OCI-M1 (cell line): ENCODE measurements at regions not wholly inside any gene's neighbourhood (a gene's known extent, or its start where the extent isn't known, plus 50 kb on each side); places are given as distances from the start of the nearest gene placed in this dataset.
A peak's percentile ranks its signal among the peaks of the same experiment; 100 is the strongest.
"Not testable (repeated sequence)": the region's sequence is repeated elsewhere in the genome, so short reads cannot be mapped to it uniquely, and the experiment has no call there.

Experiments
- DNase-seq: peaks from one replicate; lab custom pipeline; 2025; lab: John Stamatoyannopoulos, UW

DNA sequence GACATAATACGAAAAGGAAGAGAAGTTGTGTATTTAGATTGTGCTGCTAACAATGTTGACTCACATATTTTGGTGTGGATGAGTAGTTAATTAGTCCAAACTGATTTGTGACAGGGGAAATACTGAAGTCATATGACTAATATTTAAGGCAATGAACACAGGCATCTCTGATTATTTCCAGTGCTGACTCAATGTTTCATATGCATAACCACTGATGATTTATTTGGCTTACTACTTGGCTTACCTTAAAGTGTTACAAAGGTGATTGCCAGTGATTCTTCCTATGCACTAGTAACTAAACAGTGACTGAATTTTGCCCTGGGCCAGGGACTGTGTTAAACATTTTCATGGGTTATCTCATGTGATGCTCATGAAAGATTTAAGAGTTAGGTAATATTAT, 722.6 kb downstream of the METTL4 start:
- DNase-seq = no peak

DNA sequence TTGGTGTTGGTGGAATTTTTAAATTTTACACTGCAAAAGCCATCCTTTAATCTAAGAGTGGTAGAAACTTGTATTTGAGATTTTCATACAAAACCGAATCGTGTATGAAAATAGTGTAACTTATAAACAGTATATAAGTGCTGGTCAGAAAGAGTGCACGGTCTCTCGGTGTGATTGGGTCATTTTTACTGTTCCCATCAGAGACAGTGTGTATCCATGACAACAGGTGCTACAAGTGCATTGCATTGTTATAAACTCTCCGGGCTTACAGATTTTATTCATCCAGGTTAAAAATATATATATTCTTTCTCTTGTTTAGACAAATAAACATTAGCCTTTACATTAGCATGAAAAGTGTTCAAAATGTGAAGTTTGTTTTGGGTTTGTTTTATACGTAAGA, 721.9 kb downstream of the METTL4 start:
- no peak for DNase-seq

- not testable (repeated sequence) for DNase-seq
These were observed 714.0 kb downstream of the METTL4 start for GRCh38 chr18:1857281-1857680.

DNA sequence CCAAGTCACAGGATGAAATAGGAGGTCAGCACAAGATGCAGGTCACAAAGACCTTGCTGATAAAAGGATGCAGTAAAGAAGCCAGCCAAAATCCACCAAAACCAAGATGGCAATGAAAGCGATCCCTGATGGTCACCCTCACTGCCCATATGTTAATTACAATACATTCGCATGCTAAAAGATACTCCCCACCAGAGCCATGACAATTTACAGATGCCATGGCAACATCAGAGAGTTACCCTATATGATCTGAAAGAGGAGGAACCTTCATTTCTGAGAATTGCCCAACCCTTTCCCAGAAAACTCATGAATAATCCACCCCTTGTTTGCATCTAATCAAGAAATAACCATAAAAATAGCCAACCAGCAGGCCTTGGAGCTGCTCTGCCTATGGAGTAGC, 709.8 kb downstream of the METTL4 start:
- no peak for DNase-seq

DNA sequence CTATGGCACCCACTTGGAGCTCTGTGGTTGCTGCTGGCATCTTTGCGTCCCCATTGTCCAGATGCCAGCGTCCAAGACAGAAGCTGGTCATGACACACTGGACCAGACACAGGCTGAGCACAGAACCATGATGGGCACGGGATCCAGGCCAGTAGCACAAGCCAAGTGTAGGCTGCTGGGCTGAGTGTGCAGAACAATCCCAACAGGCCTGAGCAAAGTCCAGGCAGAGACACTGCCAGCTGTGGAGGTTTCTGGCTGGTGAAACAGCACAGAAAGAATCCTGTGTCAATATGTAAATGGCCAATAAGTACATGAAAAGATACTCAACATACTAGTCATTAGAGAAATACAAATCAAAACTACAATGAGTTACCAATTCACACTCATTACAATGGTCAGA, 705.4 kb downstream of the METTL4 start:
- DNase-seq = no peak

DNA sequence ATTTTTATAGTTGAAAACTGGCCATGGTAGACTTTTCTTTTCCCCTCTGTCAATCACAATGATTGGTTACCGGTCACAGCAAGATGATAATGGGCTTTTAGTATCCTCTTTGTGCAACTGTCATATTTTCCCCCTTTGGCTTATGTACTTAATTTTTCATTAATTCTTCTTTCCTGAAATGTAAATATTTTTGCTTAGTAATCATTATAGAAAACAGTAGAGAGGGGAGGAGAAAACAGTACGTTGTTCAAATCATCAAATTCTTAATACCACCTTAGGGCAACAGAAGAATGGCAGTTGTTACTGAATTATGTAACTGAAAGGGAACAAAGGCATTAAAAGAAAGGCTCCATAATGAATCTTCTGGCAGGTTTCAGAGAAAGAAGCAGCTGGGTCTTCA, 699.0 kb downstream of the METTL4 start:
- no peak for DNase-seq

GRCh38 chr18:1875219-1875618, 696.1 kb downstream of the METTL4 start:
- DNase-seq = peak; percentile 32

DNA sequence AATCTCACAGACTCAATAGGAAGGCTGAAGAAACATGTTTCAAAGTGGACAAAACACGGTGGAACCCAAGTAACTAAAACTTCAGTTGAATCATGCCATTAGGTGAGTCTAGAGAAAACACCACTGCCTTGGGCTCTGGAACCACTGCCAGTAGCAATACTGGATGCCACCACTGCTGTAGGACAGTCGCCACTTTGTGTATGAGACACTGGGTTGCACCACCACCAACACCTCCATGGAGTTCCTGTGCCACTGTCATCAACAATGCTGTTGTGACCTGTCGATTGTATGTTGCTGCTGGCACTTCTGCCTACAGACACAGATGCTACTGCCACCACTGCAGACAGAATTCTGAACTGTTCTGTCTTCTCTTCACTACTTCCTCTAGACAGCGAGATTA, 686.7 kb downstream of the METTL4 start:
- DNase-seq = no peak

- no peak for DNase-seq
These were observed 679.7 kb downstream of the METTL4 start for GRCh38 chr18:1891641-1892040.

DNA sequence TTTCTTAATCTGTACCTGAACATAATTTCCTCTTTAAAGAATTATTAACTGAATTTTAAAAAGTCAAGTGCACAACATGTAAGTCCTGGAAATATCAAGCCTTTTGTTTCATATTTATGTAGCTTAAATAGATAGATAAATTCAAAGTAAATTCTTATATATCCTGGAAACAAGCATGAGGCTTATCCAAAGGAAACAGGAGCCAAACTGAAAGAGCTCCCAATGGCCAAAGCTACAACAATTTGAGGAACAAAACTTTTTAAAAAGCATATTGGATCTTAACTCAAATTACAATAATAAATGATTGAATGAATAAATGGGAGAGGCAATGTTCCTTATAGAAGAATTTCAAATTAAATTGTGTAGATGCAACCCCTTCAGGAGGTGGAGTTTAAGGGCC, 679.1 kb downstream of the METTL4 start:
- DNase-seq = no peak

DNA sequence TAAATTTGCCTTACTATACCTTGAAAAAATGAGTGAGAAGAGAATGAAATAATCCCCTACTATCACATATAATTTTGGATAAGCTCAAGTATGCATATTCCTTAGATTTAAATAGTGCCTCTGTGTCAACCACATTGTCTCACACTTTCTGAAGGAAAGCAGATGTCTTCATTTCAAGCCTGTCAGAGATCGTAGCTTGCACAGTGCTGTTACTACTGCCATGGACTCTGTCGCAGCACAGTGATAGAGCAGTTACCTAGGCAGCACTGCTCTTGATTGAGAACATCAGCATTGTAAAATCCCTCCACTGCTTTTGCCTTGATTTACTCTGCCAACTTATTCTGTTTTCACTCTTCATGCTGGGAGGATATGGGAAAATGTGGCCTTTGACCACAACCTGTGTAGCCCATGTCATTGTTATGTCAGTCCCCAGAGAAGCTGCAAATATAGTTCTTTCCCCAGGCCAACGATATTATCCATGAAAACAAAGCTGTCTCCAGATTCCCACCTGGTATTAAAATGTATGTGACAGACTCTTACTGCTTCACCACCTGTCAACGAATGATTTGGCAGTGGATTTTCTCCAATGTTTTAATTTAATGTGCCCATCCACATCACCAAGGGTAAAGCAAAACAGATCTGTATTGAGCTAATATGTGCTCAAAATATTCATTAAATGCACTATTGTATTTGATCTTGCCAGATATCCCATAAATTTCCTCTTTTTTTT, 675.7 kb downstream of the METTL4 start:
- no peak for DNase-seq

- no peak for DNase-seq
These were observed 664.9 kb downstream of the METTL4 start for GRCh38 chr18:1906421-1906820.

DNA sequence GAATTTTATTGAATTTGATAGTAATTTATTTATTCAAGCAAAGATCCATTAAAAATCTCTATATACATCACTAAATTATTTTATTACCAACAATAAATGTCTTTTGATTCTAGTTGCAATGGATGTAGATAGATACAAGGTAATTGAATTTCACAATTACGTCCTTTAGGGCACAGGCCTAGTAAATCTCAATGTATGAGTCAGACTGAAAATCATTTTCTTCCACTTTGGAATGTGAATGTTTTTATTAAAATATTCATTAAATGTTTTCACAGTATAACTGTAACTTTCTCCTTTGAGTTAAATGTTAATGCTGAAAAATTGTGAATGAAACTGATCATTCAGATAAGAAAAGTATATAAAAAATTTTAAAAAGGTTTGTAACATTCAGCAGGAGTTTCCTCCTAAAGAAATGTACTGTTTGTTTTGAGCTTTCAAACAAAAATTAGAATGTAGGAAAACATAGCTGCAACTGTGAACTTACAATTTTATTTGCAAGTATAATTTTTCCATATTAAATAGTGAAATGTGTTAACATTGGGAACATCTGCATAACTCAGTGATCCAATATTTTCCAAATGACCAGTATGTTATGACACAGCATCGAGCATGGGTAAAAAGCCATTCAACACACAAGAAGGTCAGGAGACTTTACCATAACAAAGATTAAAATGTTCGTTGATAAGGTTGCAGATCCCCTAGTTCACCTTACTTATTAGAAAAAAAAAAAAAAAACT, 663.7 kb downstream of the METTL4 start:
- no peak for DNase-seq

DNA sequence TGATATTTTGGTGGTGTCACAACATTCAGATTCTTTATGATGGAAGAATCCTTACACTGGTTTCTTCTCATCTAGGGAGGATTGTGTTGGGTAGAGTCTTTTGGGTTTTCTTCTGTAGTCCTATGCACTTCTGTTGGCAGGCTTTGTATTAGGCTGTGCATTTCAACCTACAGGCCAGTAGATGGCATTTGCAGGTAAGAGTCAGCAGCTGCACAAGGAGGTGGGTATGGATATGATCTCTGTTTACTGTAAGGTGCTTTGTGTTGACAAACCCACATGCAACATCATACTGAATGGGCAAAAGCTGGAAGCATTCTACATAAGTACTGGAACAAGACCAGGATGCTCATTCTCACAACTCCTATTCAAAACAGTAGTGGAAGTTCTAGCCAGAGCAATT, 656.8 kb downstream of the METTL4 start:
- peak; percentile 37 for DNase-seq

GRCh38 chr18:1916869-1917523, 654.3 kb downstream of the METTL4 start:
- no peak for DNase-seq

- DNase-seq = no peak
These were observed 653.7 kb downstream of the METTL4 start for GRCh38 chr18:1917569-1917968.

- DNase-seq = no peak
These were observed 649.2 kb downstream of the METTL4 start for GRCh38 chr18:1922066-1922465.

GRCh38 chr18:1928711-1929110, 642.6 kb downstream of the METTL4 start:
- no peak for DNase-seq

DNA sequence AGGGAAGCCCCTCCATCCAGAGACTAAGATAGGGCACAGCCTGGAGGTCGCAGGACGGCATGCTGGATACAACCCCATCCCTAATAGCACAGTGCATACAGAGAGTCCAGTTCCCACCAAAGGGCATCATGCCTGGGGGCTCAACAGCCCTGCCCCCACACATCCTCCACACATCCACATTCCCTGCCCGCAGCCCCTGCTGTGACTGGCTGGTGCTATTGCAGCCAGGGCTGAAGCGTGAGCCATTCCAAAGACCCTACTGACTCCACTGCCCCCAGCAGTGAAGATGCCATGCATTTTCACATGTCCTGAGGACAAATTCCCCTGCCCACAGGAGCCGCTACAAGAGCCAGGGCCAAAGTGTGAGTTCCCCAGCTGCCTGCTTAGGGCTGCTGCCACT, 641.6 kb downstream of the METTL4 start:
- no peak for DNase-seq

- DNase-seq = no peak
These were observed 640.7 kb downstream of the METTL4 start for GRCh38 chr18:1930291-1931270.

GRCh38 chr18:1952486-1952885, 618.8 kb downstream of the METTL4 start:
- DNase-seq = no peak
